Thyroid gland (tissue), 4 donors: ENCODE measurements at regions not wholly inside any gene's neighbourhood (a gene's known extent, or its start where the extent isn't known, plus 50 kb on each side); places are given as distances from the start of the nearest gene placed in this dataset.

ENCODE experiments used
- DNase-seq, 2 donors: peaks; one replicate each; pipeline ENCODE4 v3.0.0-alpha.2; 2019
- H3K27ac ChIP-seq, 3 donors: fragments of 200-600 bp; sonication (generic); 1 replicate in 2 of 3; 2 replicates in 1 of 3; pipeline ENCODE4 v1.5.1; 2016 to 2019; ENCODE audit warnings: mild to moderate bottlenecking in 1 of 3, moderate library complexity in 1 of 3
- H3K27me3 ChIP-seq: fragments of 200-600 bp; sonication (generic); one replicate; pipeline ENCODE4 v1.5.1; 2019
- H3K36me3 ChIP-seq, 2 donors: fragments of 200-600 bp; sonication (generic); one replicate each; pipeline ENCODE4 v1.5.1; 2016 to 2019
- H3K4me1 ChIP-seq, 2 donors: fragments of 200-600 bp; sonication (generic); one replicate each; pipeline ENCODE4 v1.5.1; 2017 to 2019
- H3K4me3 ChIP-seq, 3 donors: fragments of 200-600 bp; sonication (generic); replicated peaks in 1 of 3; 1 replicate in 2 of 3; 2 replicates in 1 of 3; pipeline ENCODE4 v1.5.1; 2016; ENCODE audit warnings: mild to moderate bottlenecking in 1 of 3
- H3K9me3 ChIP-seq: fragments of 200-600 bp; sonication (generic); one replicate; pipeline ENCODE4 v1.5.1; 2017
- CTCF ChIP-seq, 6 experiments: fragments of 200-600 bp in 3 of 6; fragments of 450-650 bp in 3 of 6; sonication (generic) in 3 of 6; IDR thresholded peaks; one replicate each; pipeline ENCODE4 v1.5.1; 2016 to 2019; ENCODE audit warnings: antibody characterized with exemption in 6 of 6, mild to moderate bottlenecking in 2 of 6, inconsistent platforms in 1 of 6, moderate library complexity in 1 of 6
- POLR2A ChIP-seq, 2 donors: fragments of 450-650 bp; IDR thresholded peaks; one replicate each; pipeline ENCODE4 v1.6.1; 2017; ENCODE audit warnings: antibody characterized with exemption in 2 of 2, mild to moderate bottlenecking in 2 of 2, moderate library complexity in 1 of 2
- WGBS, 2 donors: methylation state at CpG; one replicate each; pipeline ENCODE4 v1.1.5; 2017; 5-methylcytosine and 5-hydroxymethylcytosine counted together
- intact Hi-C: fragments of 100-400 bp; cut with DNase I; formaldehyde crosslinking; loops from one replicate; pipeline ENCODE4 v1.15.1; 2023

- H3K9me3 ChIP-seq = no peaks in the 10 kb centered on the region
- no peak for DNase-seq
- H3K4me3 ChIP-seq = no peak overlapping the region
- no peaks in the 10 kb centered on the region for H3K36me3 ChIP-seq
- no peak for TF ChIP-seq POLR2A (IDR thresholded peaks at IDR 0.05)
- intact Hi-C loops = no loop called here
- H3K4me1 ChIP-seq = no peaks in the 10 kb centered on the region
- H3K27me3 ChIP-seq = no peaks in the 10 kb centered on the region
- H3K27ac ChIP-seq = no peak overlapping the region
Observed at GRCh38 chr2:51201295-51201694, 169.4 kb upstream of the NRXN1 start.

GRCh38 chr2:51194656-51195055, 162.7 kb upstream of the NRXN1 start:
- H3K9me3 ChIP-seq = peaks cover 4% of the 10 kb centered on the region
- 91 to 92% methylated on average over 10 of the region's 10 CpGs for WGBS, 2 donors

GRCh38 chr2:51170273-51170672, 138.3 kb upstream of the NRXN1 start:
- intact Hi-C loops = no loop called here
- no peaks in the 10 kb centered on the region for H3K27me3 ChIP-seq
- no peak for TF ChIP-seq CTCF (IDR thresholded peaks at IDR 0.05)

More at GRCh38 chr2:51194656-51195055, 162.7 kb upstream of the NRXN1 start:
- no peak overlapping the region for H3K4me3 ChIP-seq
- intact Hi-C loops = no loop called here
- H3K27ac ChIP-seq = no peak overlapping the region
- TF ChIP-seq CTCF (IDR thresholded peaks at IDR 0.05) = no peak
- TF ChIP-seq POLR2A (IDR thresholded peaks at IDR 0.05) = no peak
- no peaks in the 10 kb centered on the region for H3K36me3 ChIP-seq
- no peaks in the 10 kb centered on the region for H3K4me1 ChIP-seq
- no peaks in the 10 kb centered on the region for H3K27me3 ChIP-seq
- DNase-seq = no peak

GRCh38 chr2:51165534-51166260, 133.8 kb upstream of the NRXN1 start:
- no peak overlapping the region for H3K4me3 ChIP-seq
- H3K4me1 ChIP-seq = no peaks in the 10 kb centered on the region
- no peak overlapping the region for H3K27ac ChIP-seq
- intact Hi-C loops = no loop called here
- no peaks in the 10 kb centered on the region for H3K27me3 ChIP-seq
- H3K9me3 ChIP-seq = no peaks in the 10 kb centered on the region
- no peak for DNase-seq
- TF ChIP-seq POLR2A (IDR thresholded peaks at IDR 0.05) (no peak), CTCF (IDR thresholded peaks at IDR 0.05) (no peak)
- H3K36me3 ChIP-seq = no peaks in the 10 kb centered on the region
- WGBS, 2 donors = 65 to 70% methylated on average over 6 of the region's 6 CpGs

More at GRCh38 chr2:51170273-51170672, 138.3 kb upstream of the NRXN1 start:
- Histone ChIP-seq H3K4me3 (no peak overlapping the region), H3K27ac (no peak overlapping the region), H3K4me1 (no peaks in the 10 kb centered on the region), H3K9me3 (no peaks in the 10 kb centered on the region), H3K36me3 (no peaks in the 10 kb centered on the region)
- no peak for DNase-seq

- no peaks in the 10 kb centered on the region for H3K9me3 ChIP-seq
- H3K27ac ChIP-seq = no peak overlapping the region
- intact Hi-C loops = no loop called here
- no peak for DNase-seq
- TF ChIP-seq POLR2A (IDR thresholded peaks at IDR 0.05) (no peak), CTCF (IDR thresholded peaks at IDR 0.05) (no peak)
- no peaks in the 10 kb centered on the region for H3K27me3 ChIP-seq
- H3K36me3 ChIP-seq = no peaks in the 10 kb centered on the region
- WGBS, 2 donors = 96% methylated on average over 1 of the region's 1 CpG
- H3K4me3 ChIP-seq = no peak overlapping the region
- no peaks in the 10 kb centered on the region for H3K4me1 ChIP-seq
Observed at GRCh38 chr2:51158251-51158650, 126.3 kb upstream of the NRXN1 start.
